Fibroblast of lung (primary cell): ENCODE measurements at regions not wholly inside any gene's neighbourhood (a gene's known extent, or its start where the extent isn't known, plus 50 kb on each side); places are given as distances from the start of the nearest gene placed in this dataset.

Experiments
- DNase-seq, 2 donors: peaks; one replicate each; pipeline versions ENCODE4 v3.0.0 to v3.0.0-alpha.2; 2010; ENCODE audit warnings: low read depth in 2 of 2
- H2AFZ ChIP-seq: 2 replicates; pipeline ENCODE4 v1.5.1; 2012; ENCODE audit warnings: low read length, control low read depth, inconsistent platforms
- H3K27ac ChIP-seq: 2 replicates; pipeline ENCODE4 v1.5.1; 2011; ENCODE audit warnings: low read length, control low read depth; ENCODE audit not compliant: insufficient read depth
- H3K27me3 ChIP-seq: 2 replicates; pipeline ENCODE4 v1.5.1; 2011; ENCODE audit warnings: mild to moderate bottlenecking, low read length; ENCODE audit not compliant: control insufficient read depth, insufficient read depth
- H3K36me3 ChIP-seq: 2 replicates; pipeline ENCODE4 v1.5.1; 2011; ENCODE audit warnings: low read length; ENCODE audit not compliant: control insufficient read depth, insufficient read depth
- H3K4me1 ChIP-seq: 2 replicates; pipeline ENCODE4 v1.5.1; 2011; ENCODE audit warnings: low read length; ENCODE audit not compliant: control insufficient read depth, insufficient read depth; ENCODE audit errors: extremely low read depth
- H3K4me2 ChIP-seq: 2 replicates; pipeline ENCODE4 v1.5.1; 2011; ENCODE audit warnings: low read length, control low read depth; ENCODE audit not compliant: insufficient read depth; ENCODE audit errors: extremely low read depth
- H3K4me3 ChIP-seq, 4 experiments: fragments of 200-600 bp in 1 of 4; sonication (generic) in 1 of 4; replicated peaks in 1 of 4; 2 replicates each; pipeline ENCODE4 v1.5.1; 2011 to 2016; ENCODE audit warnings: low read length in 4 of 4, low read depth in 3 of 4, mild to moderate bottlenecking in 3 of 4, control low read depth in 2 of 4, inconsistent platforms in 1 of 4, mixed read lengths in 1 of 4; ENCODE audit not compliant: insufficient read depth in 1 of 4; ENCODE audit errors: control extremely low read depth in 1 of 4
- H3K79me2 ChIP-seq: 2 replicates; pipeline ENCODE4 v1.5.1; 2012; ENCODE audit warnings: mild to moderate bottlenecking, low read length, inconsistent platforms; ENCODE audit not compliant: control insufficient read depth, insufficient read depth
- H3K9ac ChIP-seq: 2 replicates; pipeline ENCODE4 v1.5.1; 2011; ENCODE audit warnings: mild to moderate bottlenecking, low read length, control low read depth; ENCODE audit not compliant: insufficient read depth
- H3K9me3 ChIP-seq: 2 replicates; pipeline ENCODE4 v1.5.1; 2012; ENCODE audit warnings: low read depth, low read length; ENCODE audit not compliant: control insufficient read depth, insufficient read depth
- H4K20me1 ChIP-seq: 2 replicates; pipeline ENCODE4 v1.5.1; 2011; ENCODE audit warnings: low read length; ENCODE audit not compliant: control insufficient read depth, insufficient read depth; ENCODE audit errors: extremely low read depth
- CTCF ChIP-seq, 2 donors: IDR thresholded peaks in 1 of 2; conservative IDR thresholded peaks in 1 of 2; 1 replicate in 1 of 2; 2 replicates in 1 of 2; pipeline ENCODE4 v1.5.1; 2011 to 2012; ENCODE audit warnings: low read length in 2 of 2, control low read depth in 1 of 2, inconsistent platforms in 1 of 2, low read depth in 1 of 2, mild to moderate bottlenecking in 1 of 2
- EZH2 ChIP-seq: IDR thresholded peaks from 2 replicates; pipeline ENCODE4 v1.5.1; 2012; ENCODE audit warnings: low read length, control low read depth, mild to moderate bottlenecking; ENCODE audit errors: missing control alignments

GRCh38 chr15:93614386-93615104, 525.5 kb upstream of the RGMA start:
- Histone ChIP-seq H4K20me1 (no peaks in the 10 kb centered on the region), H2AFZ (no peak overlapping the region), H3K27me3 (no peaks in the 10 kb centered on the region), H3K4me1 (no peaks in the 10 kb centered on the region), H3K9ac (no peak overlapping the region), H3K36me3 (no peaks in the 10 kb centered on the region), H3K4me2 (no peak overlapping the region), H3K27ac (no peak overlapping the region), H3K9me3 (no peaks in the 10 kb centered on the region), H3K79me2 (no peaks in the 10 kb centered on the region), H3K4me3 (no peak overlapping the region)
- DNase-seq = no peak
- no peak for TF ChIP-seq EZH2
- no peak for TF ChIP-seq CTCF (conservative IDR thresholded peaks at IDR 0.05 in 1 of 2, IDR thresholded peaks at IDR 0.05 in 1 of 2; ENCODE audit: low read depth in 1 of 2, low read length in 2 of 2)

- no peak overlapping the region for H3K4me2 ChIP-seq
- H2AFZ ChIP-seq = no peak overlapping the region
- TF ChIP-seq CTCF (conservative IDR thresholded peaks at IDR 0.05 in 1 of 2, IDR thresholded peaks at IDR 0.05 in 1 of 2; ENCODE audit: low read depth in 1 of 2, low read length in 2 of 2) (no peak), EZH2 (no peak)
- H3K9me3 ChIP-seq = no peaks in the 10 kb centered on the region
- H4K20me1 ChIP-seq = no peaks in the 10 kb centered on the region
- no peaks in the 10 kb centered on the region for H3K27me3 ChIP-seq
- no peak overlapping the region for H3K27ac ChIP-seq
- H3K4me1 ChIP-seq = no peaks in the 10 kb centered on the region
- no peak overlapping the region for H3K9ac ChIP-seq
- no peak overlapping the region for H3K4me3 ChIP-seq
- no peak for DNase-seq
- no peaks in the 10 kb centered on the region for H3K36me3 ChIP-seq
- no peaks in the 10 kb centered on the region for H3K79me2 ChIP-seq
Observed at GRCh38 chr15:93613386-93613785, 524.4 kb upstream of the RGMA start.

- no peaks in the 10 kb centered on the region for H3K27me3 ChIP-seq
- H3K9ac ChIP-seq = no peak overlapping the region
- no peaks in the 10 kb centered on the region for H3K36me3 ChIP-seq
- H3K27ac ChIP-seq = no peak overlapping the region
- H3K9me3 ChIP-seq = no peaks in the 10 kb centered on the region
- no peaks in the 10 kb centered on the region for H3K79me2 ChIP-seq
- H4K20me1 ChIP-seq = no peaks in the 10 kb centered on the region
- DNase-seq = no peak
- no peak overlapping the region for H3K4me3 ChIP-seq
- H2AFZ ChIP-seq = no peak overlapping the region
- H3K4me2 ChIP-seq = no peak overlapping the region
- TF ChIP-seq EZH2 (no peak), CTCF (conservative IDR thresholded peaks at IDR 0.05 in 1 of 2, IDR thresholded peaks at IDR 0.05 in 1 of 2; ENCODE audit: low read depth in 1 of 2, low read length in 2 of 2) (no peak)
- no peaks in the 10 kb centered on the region for H3K4me1 ChIP-seq
Observed at GRCh38 chr15:93612953-93613352, 523.9 kb upstream of the RGMA start.
